ENCODE measurements at regions not wholly inside any gene's neighbourhood (a gene's known extent, or its start where the extent isn't known, plus 50 kb on each side); places are given as distances from the start of the nearest gene placed in this dataset.

DNA sequence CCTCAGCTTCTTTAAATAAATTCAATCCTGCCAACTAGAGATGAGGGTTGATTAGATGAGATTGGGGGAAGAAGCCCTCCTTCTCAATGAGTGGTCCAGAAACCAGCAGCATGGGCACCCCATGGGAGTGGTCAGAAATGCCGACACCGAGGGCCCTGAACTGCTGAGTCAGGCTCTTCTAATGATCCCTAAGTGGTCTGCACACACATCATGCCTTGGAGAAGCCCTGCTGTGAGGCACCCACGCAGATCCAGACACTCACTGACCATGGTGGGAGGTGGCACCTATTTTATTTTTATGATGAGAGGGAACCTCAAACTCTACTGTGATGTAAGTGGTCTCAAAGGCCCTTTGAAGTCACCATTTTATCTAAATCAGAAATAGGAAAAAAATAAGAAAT is 72.3 kb upstream of the BOD1 start:
- TF ChIP-seq EZH2 (IDR thresholded peaks at IDR 0.05) (no peak), POLR2AphosphoS5 (IDR thresholded peaks at IDR 0.05; ENCODE audit: borderline replicate concordance, low read depth, low read length) (no peak), FOXP2 (optimal IDR thresholded peaks at IDR 0.05; ENCODE audit: control extremely low read depth, extremely low read length, insufficient read depth) (no peak)

All from SK-N-MC (cell line).